Osteocyte (in vitro differentiated cells): ENCODE measurements at regions not wholly inside any gene's neighbourhood (a gene's known extent, or its start where the extent isn't known, plus 50 kb on each side); places are given as distances from the start of the nearest gene placed in this dataset.

Experiments used
- DNase-seq: peaks from one replicate; pipeline ENCODE4 v3.0.0; 2021; ENCODE audit warnings: mixed read lengths; ENCODE audit not compliant: unreplicated experiment; ENCODE audit errors: extremely low spot score
- H3K27ac Mint-ChIP-seq: one replicate; pipeline ENCODE4 v1.8.0; 2021; ENCODE audit warnings: mild to moderate bottlenecking, mixed read lengths; ENCODE audit not compliant: unreplicated experiment
- H3K27me3 Mint-ChIP-seq: one replicate; pipeline ENCODE4 v1.8.0; 2021; ENCODE audit warnings: mixed read lengths; ENCODE audit not compliant: unreplicated experiment
- H3K36me3 Mint-ChIP-seq: one replicate; pipeline ENCODE4 v1.8.0; 2021; ENCODE audit warnings: mixed read lengths; ENCODE audit not compliant: unreplicated experiment
- H3K4me1 Mint-ChIP-seq: one replicate; pipeline ENCODE4 v1.8.0; 2021; ENCODE audit warnings: mixed read lengths; ENCODE audit not compliant: unreplicated experiment
- H3K4me3 Mint-ChIP-seq: one replicate; pipeline ENCODE4 v1.8.0; 2021; ENCODE audit warnings: mild to moderate bottlenecking, moderate library complexity, mixed read lengths; ENCODE audit not compliant: unreplicated experiment
- H3K9me3 Mint-ChIP-seq: one replicate; pipeline ENCODE4 v1.8.0; 2021; ENCODE audit warnings: mixed read lengths; ENCODE audit not compliant: unreplicated experiment
- CTCF ChIP-seq: fragments of 200-600 bp; sonication (generic); IDR thresholded peaks from 2 replicates; pipeline ENCODE4 v1.5.0; 2021; ENCODE audit warnings: antibody characterized with exemption, mild to moderate bottlenecking, moderate library complexity

DNA sequence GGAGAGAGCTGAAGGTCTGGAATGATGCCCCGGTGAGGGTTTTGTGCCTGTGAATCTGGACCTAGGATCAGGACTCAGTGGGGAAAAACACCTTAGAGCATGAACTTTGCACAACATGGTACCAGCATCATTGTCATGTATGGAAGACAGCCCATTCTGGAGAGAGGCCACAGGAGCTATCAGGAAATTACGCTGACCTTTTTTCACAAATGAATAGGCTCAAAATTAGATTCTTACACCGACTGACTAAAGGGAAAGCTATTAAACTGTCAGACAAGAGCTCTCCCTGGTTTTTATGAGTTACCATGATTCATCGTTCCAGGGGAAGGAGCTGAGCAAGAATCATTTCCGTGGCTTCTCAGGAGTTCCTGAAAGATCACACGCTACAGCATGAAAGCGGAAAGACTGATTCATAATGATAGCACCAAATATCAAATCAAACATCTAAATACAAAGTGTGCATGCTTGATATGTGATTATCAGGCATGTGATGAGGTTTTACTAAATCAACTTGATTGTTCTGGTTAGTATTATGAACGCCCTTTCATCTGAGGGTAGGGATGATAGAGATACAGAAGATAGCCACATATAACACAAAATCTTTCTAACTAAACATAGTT lies 224.9 kb upstream of the SMLR1 start:
- Mint-ChIP-seq H3K4me1 (peaks cover 18% of the 10 kb centered on the region), H3K9me3 (no peaks in the 10 kb centered on the region), H3K4me3 (no peak overlapping the region), H3K36me3 (no peaks in the 10 kb centered on the region), H3K27ac (peak overlapping the region; percentile 29), H3K27me3 (no peaks in the 10 kb centered on the region)
- no peak for TF ChIP-seq CTCF
- no peak for DNase-seq

- H3K27me3 Mint-ChIP-seq = no peaks in the 10 kb centered on the region
- no peaks in the 10 kb centered on the region for H3K9me3 Mint-ChIP-seq
- H3K36me3 Mint-ChIP-seq = no peaks in the 10 kb centered on the region
- no peak for TF ChIP-seq CTCF
- DNase-seq = no peak
- no peak overlapping the region for H3K27ac Mint-ChIP-seq
- peaks cover 18% of the 10 kb centered on the region for H3K4me1 Mint-ChIP-seq
- H3K4me3 Mint-ChIP-seq = no peak overlapping the region
Measured at GRCh38 chr6:130603391-130603790, 223.8 kb upstream of the SMLR1 start.

GRCh38 chr6:130604841-130605399 lies 222.3 kb upstream of the SMLR1 start:
- Mint-ChIP-seq H3K4me3 (no peak overlapping the region), H3K36me3 (no peaks in the 10 kb centered on the region), H3K4me1 (peaks cover 18% of the 10 kb centered on the region), H3K27me3 (no peaks in the 10 kb centered on the region), H3K9me3 (no peaks in the 10 kb centered on the region), H3K27ac (no peak overlapping the region)
- DNase-seq = no peak
- no peak for TF ChIP-seq CTCF

DNA sequence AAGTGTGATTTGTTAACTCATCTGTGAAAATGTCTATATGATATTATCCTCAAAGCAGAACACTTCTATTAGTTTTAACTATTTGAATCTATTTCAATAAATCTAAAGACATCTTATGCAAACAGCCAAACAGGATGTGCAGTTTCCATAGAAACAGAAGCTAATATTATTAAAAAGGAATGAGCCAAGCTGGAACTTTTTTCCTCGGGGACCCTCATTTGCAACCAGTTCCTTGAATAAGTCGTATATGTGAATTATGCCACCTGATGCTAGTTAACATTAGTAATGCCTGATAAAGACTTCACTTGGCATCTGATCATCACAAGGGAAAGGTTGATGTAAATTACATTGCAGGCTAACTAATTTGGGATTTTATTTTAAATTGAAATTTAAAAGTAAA lies 216.9 kb upstream of the SMLR1 start:
- Mint-ChIP-seq H3K27me3 (no peaks in the 10 kb centered on the region), H3K4me1 (peaks cover 8% of the 10 kb centered on the region), H3K36me3 (no peaks in the 10 kb centered on the region), H3K4me3 (no peak overlapping the region), H3K9me3 (no peaks in the 10 kb centered on the region), H3K27ac (peak overlapping the region; percentile 31)
- no peak for DNase-seq
- TF ChIP-seq CTCF = no peak

GRCh38 chr6:130611366-130611765 lies 215.8 kb upstream of the SMLR1 start:
- TF ChIP-seq CTCF = no peak
- no peaks in the 10 kb centered on the region for H3K27me3 Mint-ChIP-seq
- H3K9me3 Mint-ChIP-seq = no peaks in the 10 kb centered on the region
- H3K36me3 Mint-ChIP-seq = no peaks in the 10 kb centered on the region
- H3K4me3 Mint-ChIP-seq = no peak overlapping the region
- peaks cover 8% of the 10 kb centered on the region for H3K4me1 Mint-ChIP-seq
- DNase-seq = no peak
- no peak overlapping the region for H3K27ac Mint-ChIP-seq
